ENCODE measurements at regions not wholly inside any gene's neighbourhood (a gene's known extent, or its start where the extent isn't known, plus 50 kb on each side); places are given as distances from the start of the nearest gene placed in this dataset.

GRCh38 chr11:15374418-15374817, 259.7 kb downstream of the INSC start:
- ChIA-PET CTCF (no interaction called here), POLR2A (no interaction called here)

DNA sequence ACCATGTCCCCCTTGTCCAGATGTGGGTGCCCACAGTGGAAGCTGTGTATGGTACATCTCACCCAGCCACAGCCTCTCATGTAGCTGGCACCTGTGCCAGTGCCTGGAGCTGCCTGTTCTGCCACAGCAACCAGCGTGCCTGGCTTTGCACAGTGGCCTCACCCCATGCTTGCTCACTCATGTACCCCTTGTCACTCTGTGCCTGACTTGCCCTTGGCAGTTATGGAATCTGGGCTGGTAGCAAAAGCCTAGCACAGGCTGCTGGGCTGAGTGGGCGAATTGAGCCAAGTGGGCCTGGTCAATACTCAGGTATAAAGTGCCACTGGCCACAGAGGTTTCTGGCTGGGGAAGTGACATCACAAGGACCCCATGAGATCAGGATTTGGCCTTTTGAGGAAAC, 264.2 kb downstream of the INSC start:
- ChIA-PET POLR2A (no interaction called here), CTCF (no interaction called here)

DNA sequence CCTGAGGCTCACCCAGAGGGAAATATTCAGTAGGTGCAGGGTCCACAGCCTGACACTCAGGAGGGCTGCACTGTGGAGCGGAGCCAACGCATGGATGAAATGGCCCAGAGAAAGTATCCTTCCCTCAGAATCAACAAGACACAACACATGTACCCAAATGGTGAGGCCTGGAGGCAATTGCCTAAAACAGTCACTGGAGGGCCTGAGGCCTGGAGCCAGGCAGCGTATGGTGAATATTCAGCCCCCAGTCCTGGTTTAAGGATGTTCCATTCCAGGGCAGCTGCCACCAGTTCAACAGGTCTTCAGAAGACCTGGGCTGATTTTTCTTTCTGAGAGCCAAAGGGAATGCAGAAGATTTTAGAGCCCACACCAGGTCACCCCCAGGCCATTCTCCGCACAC, 264.8 kb downstream of the INSC start:
- ChIA-PET CTCF (no interaction called here), POLR2A (no interaction called here)

DNA sequence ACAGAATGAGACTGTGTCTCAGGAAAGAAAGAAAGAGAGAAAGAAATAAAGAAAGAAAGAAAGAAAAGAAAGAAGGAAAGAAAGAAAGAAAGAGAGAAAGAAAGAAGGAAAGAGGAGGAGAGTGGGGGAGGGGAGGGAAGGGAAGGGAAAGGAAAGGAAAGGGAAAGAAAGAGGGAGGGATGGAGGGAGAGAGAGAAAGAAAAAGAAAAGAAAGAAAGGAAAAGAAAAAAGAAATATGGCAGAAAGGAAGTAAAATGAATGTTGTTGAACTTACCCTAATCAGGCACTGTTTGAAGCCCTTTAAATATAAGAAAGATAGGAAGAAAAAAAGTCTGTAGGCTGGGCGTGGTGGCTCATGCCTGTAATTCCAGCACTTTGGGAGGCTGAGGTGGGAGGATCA, 276.1 kb downstream of the INSC start:
- CTCF ChIA-PET, result interaction anchor here (0.7 kb wide), 1 partner anchor 1145 kb away, joined by 4 read pairs; no protein-coding TSS in a partner anchor
- POLR2A ChIA-PET, result no interaction called here

GRCh38 chr11:15396778-15397177, 282.1 kb downstream of the INSC start:
- ChIA-PET CTCF (no interaction called here), POLR2A (no interaction called here)

- POLR2A ChIA-PET, result no interaction called here
- CTCF ChIA-PET, result no interaction called here
Observed at GRCh38 chr11:15406851-15407351, 292.2 kb downstream of the INSC start.

DNA sequence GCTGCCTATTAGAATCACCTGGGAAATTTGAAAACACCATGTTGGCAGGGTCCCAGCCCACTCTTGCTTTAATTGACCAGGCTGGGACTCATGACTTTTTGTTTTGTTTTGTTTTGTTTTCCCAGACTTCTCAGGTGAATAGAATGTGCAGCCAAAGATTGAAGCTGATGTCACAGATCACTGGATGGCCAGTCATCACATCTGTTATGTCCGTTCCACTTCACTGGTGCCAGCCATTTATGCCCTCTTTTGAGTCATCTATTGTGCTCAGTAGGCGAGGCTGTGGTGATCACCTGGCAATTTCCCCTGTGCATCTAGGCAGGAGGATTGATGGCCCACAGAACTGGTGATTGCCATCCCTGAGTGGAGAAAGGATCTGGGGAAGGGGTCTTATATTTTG, 297.3 kb downstream of the INSC start:
- ChIA-PET CTCF (no interaction called here), POLR2A (no interaction called here)

DNA sequence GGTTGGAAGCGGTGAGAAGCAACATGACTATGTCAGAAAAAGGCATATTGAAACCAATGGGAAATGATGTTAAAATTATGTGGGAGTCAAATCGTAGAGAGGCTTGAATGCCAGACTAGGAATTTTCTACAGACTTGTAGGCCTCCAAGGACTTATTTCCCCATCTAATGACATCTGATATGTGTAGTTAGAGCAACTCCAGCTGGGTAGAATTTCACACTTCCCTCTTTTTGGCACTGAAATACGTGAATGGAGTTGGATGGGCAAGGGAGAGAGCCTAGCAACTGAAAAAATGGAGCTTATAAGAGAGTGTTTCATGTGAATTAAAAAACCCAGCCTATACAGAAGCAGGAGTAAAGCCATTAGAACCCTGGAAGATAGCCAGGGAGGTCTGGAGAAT, 304.2 kb downstream of the INSC start:
- POLR2A ChIA-PET, result no interaction called here

GRCh38 chr11:15419696-15420095, 305.0 kb downstream of the INSC start:
- POLR2A ChIA-PET, result no interaction called here
- CTCF ChIA-PET, result no interaction called here

More for the DNA sequence above, 304.2 kb downstream of the INSC start:
- CTCF ChIA-PET, result no interaction called here

- POLR2A ChIA-PET, result no interaction called here
- CTCF ChIA-PET, result no interaction called here
Observed at GRCh38 chr11:15430381-15430780, 315.7 kb downstream of the INSC start.

DNA sequence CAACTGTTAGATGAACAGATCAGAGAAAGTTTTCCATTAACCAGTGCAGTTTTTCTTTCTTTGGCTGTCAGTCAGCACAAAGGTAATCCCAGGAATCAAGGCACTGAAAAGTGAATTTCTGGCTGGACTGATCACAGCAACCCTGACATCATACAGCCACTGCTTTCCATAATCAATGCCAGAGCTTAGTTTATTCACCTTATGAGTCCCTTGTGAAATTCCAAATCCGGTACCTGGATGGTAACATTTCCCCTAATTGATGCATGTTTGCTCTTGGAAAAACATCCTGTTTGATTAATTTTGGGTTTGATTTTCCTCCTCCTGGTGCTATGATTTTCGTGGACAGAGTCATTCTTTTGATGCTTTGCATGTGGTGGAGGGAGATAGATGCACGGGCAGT, 319.8 kb downstream of the INSC start:
- POLR2A ChIA-PET, result no interaction called here
- CTCF ChIA-PET, result no interaction called here

- ChIA-PET CTCF (no interaction called here), POLR2A (no interaction called here)
Observed at GRCh38 chr11:15446315-15446714, 331.6 kb downstream of the INSC start.

- ChIA-PET POLR2A (no interaction called here), CTCF (no interaction called here)
Observed at GRCh38 chr11:15446929-15447328, 332.2 kb downstream of the INSC start.

DNA sequence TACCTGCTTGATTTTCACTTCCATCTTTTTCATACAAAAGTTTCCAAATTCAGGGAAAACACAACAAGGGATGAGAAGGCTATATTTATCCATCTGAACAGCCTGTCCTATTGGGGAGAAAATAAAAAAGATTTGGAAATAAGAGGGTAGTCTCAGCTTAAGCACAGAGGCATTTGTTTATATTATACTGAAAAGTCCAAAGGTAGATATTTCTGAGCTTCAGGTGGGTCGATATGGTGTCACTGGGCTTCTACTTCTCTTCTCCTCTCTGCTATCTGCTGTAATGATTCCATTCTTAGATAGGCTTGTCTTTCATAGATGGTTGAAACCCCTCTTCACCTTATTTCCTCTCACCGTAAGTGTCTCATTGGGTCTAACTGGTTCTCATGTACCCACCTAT, 337.0 kb downstream of the INSC start:
- CTCF ChIA-PET, result no interaction called here
- POLR2A ChIA-PET, result no interaction called here

GRCh38 chr11:15453211-15453765, 338.6 kb downstream of the INSC start:
- POLR2A ChIA-PET, result no interaction called here
- CTCF ChIA-PET, result no interaction called here

DNA sequence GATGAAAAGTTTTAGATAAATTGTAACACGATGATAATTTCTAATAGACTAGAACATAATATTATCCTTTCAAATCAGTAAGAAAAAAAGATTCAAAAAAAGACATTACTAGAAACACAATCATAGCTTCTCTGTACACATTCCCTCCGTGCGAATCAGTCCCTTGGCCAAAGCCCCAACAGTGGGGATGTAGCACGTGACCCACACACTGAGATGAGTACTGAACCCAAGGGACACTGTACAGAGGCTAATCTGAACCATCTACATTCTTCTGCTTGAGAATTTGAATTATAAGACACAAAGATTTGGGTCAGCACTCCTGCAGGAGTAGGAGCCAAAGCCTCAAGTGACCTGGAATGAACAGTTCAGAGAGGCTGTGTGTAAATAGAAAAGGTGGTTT, 353.7 kb downstream of the INSC start:
- ChIA-PET CTCF (no interaction called here), POLR2A (no interaction called here)

DNA sequence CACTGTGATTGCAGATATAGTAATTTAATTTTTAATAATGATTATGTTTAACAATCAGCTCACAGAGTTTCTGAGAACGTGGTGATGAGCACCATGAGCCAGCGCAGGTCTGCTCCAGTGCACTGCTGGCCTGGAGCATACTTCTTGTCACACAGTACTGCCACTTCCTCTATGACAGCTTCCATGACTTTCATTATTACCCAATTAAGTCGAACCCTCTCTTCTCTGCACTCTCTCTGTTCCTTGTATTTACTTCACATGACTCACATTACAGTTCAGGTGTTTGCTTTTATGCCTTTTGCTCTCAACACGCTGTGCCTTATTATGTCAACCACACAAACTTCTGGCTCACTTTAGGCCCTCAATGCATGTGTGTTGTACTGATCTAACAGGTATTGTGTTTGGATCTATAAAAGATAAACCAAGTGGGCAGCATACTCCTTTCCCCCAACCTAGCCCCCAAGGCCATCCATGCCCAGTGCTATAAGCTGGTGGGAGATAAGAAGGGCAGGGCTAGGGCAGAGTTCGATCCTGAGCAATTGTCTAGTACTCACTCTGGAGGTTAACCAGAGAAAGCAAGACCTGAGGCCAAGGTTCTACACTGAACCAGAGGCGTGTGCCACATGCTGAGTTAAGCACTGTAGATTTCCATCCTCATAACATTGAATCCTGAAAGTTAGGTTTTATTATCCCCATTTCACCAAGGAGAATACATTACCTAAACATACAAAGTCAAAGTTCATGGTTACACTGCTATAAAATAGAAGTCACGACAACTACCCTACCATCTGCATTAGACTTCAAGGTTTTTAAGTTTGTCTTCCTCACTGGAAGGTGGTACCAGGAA, 356.5 kb downstream of the INSC start:
- CTCF ChIA-PET, result no interaction called here

DNA sequence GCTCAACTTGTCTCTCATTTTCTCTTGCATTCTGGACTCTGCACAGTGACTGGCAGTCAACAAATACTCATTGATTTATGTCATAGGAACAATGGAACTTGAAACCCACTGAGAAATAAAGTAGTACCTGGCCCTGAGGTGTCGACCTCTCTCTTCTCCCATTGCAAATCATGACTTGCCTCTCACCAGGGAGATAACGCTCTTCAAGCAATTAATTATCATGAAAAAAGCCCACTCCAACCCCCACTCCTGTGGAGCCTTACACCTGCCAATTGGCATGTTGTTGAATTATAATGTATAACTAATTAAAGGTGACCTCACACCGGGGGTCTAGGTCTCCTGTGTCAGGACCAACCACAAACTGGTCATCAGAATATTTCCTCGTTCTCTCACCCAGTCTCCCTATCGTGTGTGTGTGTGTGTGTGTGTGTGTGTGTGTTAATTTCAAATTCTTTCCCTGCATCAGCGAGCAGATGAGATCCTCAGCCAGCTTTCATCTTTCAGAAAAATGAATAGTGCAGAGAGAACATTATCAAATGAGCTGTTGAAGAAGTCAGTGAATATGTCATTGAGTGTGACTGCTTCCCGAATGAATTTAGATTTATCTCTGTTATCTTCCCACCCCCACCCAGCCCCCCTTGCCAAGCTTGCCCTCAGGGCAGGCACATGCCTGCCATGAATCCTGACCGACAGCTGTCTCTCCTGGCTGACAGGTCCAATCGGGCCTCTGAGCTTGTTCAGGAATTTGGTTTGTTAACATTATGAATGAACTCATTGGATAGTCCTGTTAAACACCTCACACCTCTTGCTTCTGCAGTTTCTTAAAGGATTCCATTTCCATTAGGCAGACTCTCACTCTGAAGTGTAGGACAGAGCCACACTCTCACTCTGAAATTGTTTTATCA, 357.4 kb downstream of the INSC start:
- POLR2A ChIA-PET, result no interaction called here
- CTCF ChIA-PET, result no interaction called here

More for the DNA sequence above, 356.5 kb downstream of the INSC start:
- POLR2A ChIA-PET, result no interaction called here

GRCh38 chr11:15473954-15474837, 359.5 kb downstream of the INSC start:
- ChIA-PET CTCF (no interaction called here), POLR2A (no interaction called here)

- ChIA-PET POLR2A (no interaction called here), CTCF (no interaction called here)
Observed at GRCh38 chr11:15476371-15476917, 361.7 kb downstream of the INSC start.

All from activated CD8-positive, alpha-beta memory T cell treated with anti-CD3 and anti-CD28 coated beads for 36 hours (primary cell).